ENCODE measurements at regions not wholly inside any gene's neighbourhood (a gene's known extent, or its start where the extent isn't known, plus 50 kb on each side); places are given as distances from the start of the nearest gene placed in this dataset.
A peak's percentile ranks its signal among the peaks of the same experiment; 100 is the strongest.

- no peak for DNase-seq (ENCODE audit: insufficient read length, low spot score)
- TF ChIP-seq PAX5 (IDR thresholded peaks at IDR 0.05; ENCODE audit: insufficient read depth, low read length, severe bottlenecking) (no peak), POU2F2 (IDR thresholded peaks at IDR 0.05; ENCODE audit: low read depth, low read length) (no peak), SPI1 (IDR thresholded peaks at IDR 0.05; ENCODE audit: low read depth, low read length) (no peak), POLR2A (IDR thresholded peaks at IDR 0.05; ENCODE audit: low read depth, low read length) (no peak), TAF1 (IDR thresholded peaks at IDR 0.05; ENCODE audit: low read depth, low read length) (no peak), POLR2AphosphoS5 (IDR thresholded peaks at IDR 0.05; ENCODE audit: low read depth, low read length) (no peak)
- no peak for FAIRE-seq
These were observed 86.1 kb upstream of the SLC2A1 start for GRCh38 chr1:43044572-43045361.

- no peak for FAIRE-seq
- DNase-seq (ENCODE audit: insufficient read length, low spot score): no peak
- TF ChIP-seq SPI1 (IDR thresholded peaks at IDR 0.05; ENCODE audit: low read depth, low read length) (no peak), POU2F2 (IDR thresholded peaks at IDR 0.05; ENCODE audit: low read depth, low read length) (no peak), POLR2A (IDR thresholded peaks at IDR 0.05; ENCODE audit: low read depth, low read length) (no peak)
These were observed 85.0 kb upstream of the SLC2A1 start for GRCh38 chr1:43043695-43044094.

- no peak for TF ChIP-seq POLR2AphosphoS5 (IDR thresholded peaks at IDR 0.05; ENCODE audit: low read depth, low read length)
- no peak for TF ChIP-seq POU2F2 (IDR thresholded peaks at IDR 0.05; ENCODE audit: low read depth, low read length)
- TF ChIP-seq PAX5 (IDR thresholded peaks at IDR 0.05; ENCODE audit: insufficient read depth, low read length, severe bottlenecking): no peak
- no peak for TF ChIP-seq TAF1 (IDR thresholded peaks at IDR 0.05; ENCODE audit: low read depth, low read length)
- no peak for TF ChIP-seq SPI1 (IDR thresholded peaks at IDR 0.05; ENCODE audit: low read depth, low read length)
- TF ChIP-seq POLR2A (IDR thresholded peaks at IDR 0.05; ENCODE audit: low read depth, low read length): no peak
- no peak for DNase-seq (ENCODE audit: insufficient read length, low spot score)
- FAIRE-seq: no peak
These were observed 84.2 kb upstream of the SLC2A1 start for GRCh38 chr1:43042773-43043457.

- FAIRE-seq (no peak), DNase-seq (ENCODE audit: insufficient read length, low spot score) (no peak)
- TF ChIP-seq PAX5 (IDR thresholded peaks at IDR 0.05; ENCODE audit: insufficient read depth, low read length, severe bottlenecking): no peak
These were observed 83.5 kb upstream of the SLC2A1 start for GRCh38 chr1:43042127-43042526.

GRCh38 chr1:43041591-43041990 lies 82.9 kb upstream of the SLC2A1 start:
- DNase-seq (ENCODE audit: insufficient read length, low spot score) (no peak), FAIRE-seq (no peak)
- no peak for TF ChIP-seq SPI1 (IDR thresholded peaks at IDR 0.05; ENCODE audit: low read depth, low read length)
- TF ChIP-seq POLR2AphosphoS5 (IDR thresholded peaks at IDR 0.05; ENCODE audit: low read depth, low read length): no peak
- no peak for TF ChIP-seq TAF1 (IDR thresholded peaks at IDR 0.05; ENCODE audit: low read depth, low read length)
- TF ChIP-seq POU2F2 (IDR thresholded peaks at IDR 0.05; ENCODE audit: low read depth, low read length): no peak
- no peak for TF ChIP-seq POLR2A (IDR thresholded peaks at IDR 0.05; ENCODE audit: low read depth, low read length)
- TF ChIP-seq PAX5 (IDR thresholded peaks at IDR 0.05; ENCODE audit: insufficient read depth, low read length, severe bottlenecking): no peak

GRCh38 chr1:43039228-43040055 lies 80.8 kb upstream of the SLC2A1 start:
- FAIRE-seq (no peak), DNase-seq (ENCODE audit: insufficient read length, low spot score) (no peak)
- TF ChIP-seq SPI1 (IDR thresholded peaks at IDR 0.05; ENCODE audit: low read depth, low read length) (no peak), POLR2AphosphoS5 (IDR thresholded peaks at IDR 0.05; ENCODE audit: low read depth, low read length) (no peak), PAX5 (IDR thresholded peaks at IDR 0.05; ENCODE audit: insufficient read depth, low read length, severe bottlenecking) (no peak), POU2F2 (IDR thresholded peaks at IDR 0.05; ENCODE audit: low read depth, low read length) (no peak), POLR2A (IDR thresholded peaks at IDR 0.05; ENCODE audit: low read depth, low read length) (no peak), TAF1 (IDR thresholded peaks at IDR 0.05; ENCODE audit: low read depth, low read length) (no peak)

- DNase-seq (ENCODE audit: insufficient read length, low spot score) (no peak), FAIRE-seq (no peak)
- no peak for TF ChIP-seq TAF1 (IDR thresholded peaks at IDR 0.05; ENCODE audit: low read depth, low read length)
These were observed 79.7 kb upstream of the SLC2A1 start for GRCh38 chr1:43038232-43038935.

- FAIRE-seq: no peak
- TF ChIP-seq POLR2A (IDR thresholded peaks at IDR 0.05; ENCODE audit: low read depth, low read length): no peak
- no peak for TF ChIP-seq TAF1 (IDR thresholded peaks at IDR 0.05; ENCODE audit: low read depth, low read length)
- no peak for TF ChIP-seq PAX5 (IDR thresholded peaks at IDR 0.05; ENCODE audit: insufficient read depth, low read length, severe bottlenecking)
- no peak for TF ChIP-seq POLR2AphosphoS5 (IDR thresholded peaks at IDR 0.05; ENCODE audit: low read depth, low read length)
- TF ChIP-seq SPI1 (IDR thresholded peaks at IDR 0.05; ENCODE audit: low read depth, low read length): no peak
- no peak for TF ChIP-seq POU2F2 (IDR thresholded peaks at IDR 0.05; ENCODE audit: low read depth, low read length)
These were observed 78.8 kb upstream of the SLC2A1 start for GRCh38 chr1:43037466-43037865.

GRCh38 chr1:43036932-43037331 lies 78.3 kb upstream of the SLC2A1 start:
- FAIRE-seq: peak; percentile 77
- DNase-seq (ENCODE audit: insufficient read length, low spot score): no peak
- TF ChIP-seq POLR2A (IDR thresholded peaks at IDR 0.05; ENCODE audit: low read depth, low read length) (no peak), PAX5 (IDR thresholded peaks at IDR 0.05; ENCODE audit: insufficient read depth, low read length, severe bottlenecking) (no peak), POLR2AphosphoS5 (IDR thresholded peaks at IDR 0.05; ENCODE audit: low read depth, low read length) (no peak), TAF1 (IDR thresholded peaks at IDR 0.05; ENCODE audit: low read depth, low read length) (no peak), SPI1 (IDR thresholded peaks at IDR 0.05; ENCODE audit: low read depth, low read length) (no peak), POU2F2 (IDR thresholded peaks at IDR 0.05; ENCODE audit: low read depth, low read length) (no peak)

More at GRCh38 chr1:43037466-43037865, 78.8 kb upstream of the SLC2A1 start:
- DNase-seq (ENCODE audit: insufficient read length, low spot score): no peak
